Activated T-helper 17 cell treated with anti-CD3 and anti-CD28 coated beads, Interleukin-2, amount 50 U/mL, for 72 hours (primary cell): ENCODE measurements at regions not wholly inside any gene's neighbourhood (a gene's known extent, or its start where the extent isn't known, plus 50 kb on each side); places are given as distances from the start of the nearest gene placed in this dataset.

Experiments
- ATAC-seq: fragments of 150-1000 bp; cut with Tn5 transposase; replicated peaks from 2 replicates; pipeline ENCODE4 v1.10.0; 2021; ENCODE audit warnings: mild to moderate bottlenecking, moderate library complexity
- H3K27ac Mint-ChIP-seq: one replicate; pipeline ENCODE4 v1.8.0; 2022; ENCODE audit warnings: mixed read lengths
- H3K27me3 Mint-ChIP-seq: one replicate; pipeline ENCODE4 v1.8.0; 2022; ENCODE audit warnings: mixed read lengths
- H3K36me3 Mint-ChIP-seq: one replicate; pipeline ENCODE4 v1.8.0; 2022; ENCODE audit warnings: low read depth, mild to moderate bottlenecking, mixed read lengths
- H3K4me1 Mint-ChIP-seq: one replicate; pipeline ENCODE4 v1.8.0; 2022; ENCODE audit warnings: mixed read lengths
- H3K4me3 Mint-ChIP-seq: one replicate; pipeline ENCODE4 v1.8.0; 2022; ENCODE audit warnings: mild to moderate bottlenecking, mixed read lengths
- H3K9me3 Mint-ChIP-seq: one replicate; pipeline ENCODE4 v1.8.0; 2022; ENCODE audit warnings: mixed read lengths

DNA sequence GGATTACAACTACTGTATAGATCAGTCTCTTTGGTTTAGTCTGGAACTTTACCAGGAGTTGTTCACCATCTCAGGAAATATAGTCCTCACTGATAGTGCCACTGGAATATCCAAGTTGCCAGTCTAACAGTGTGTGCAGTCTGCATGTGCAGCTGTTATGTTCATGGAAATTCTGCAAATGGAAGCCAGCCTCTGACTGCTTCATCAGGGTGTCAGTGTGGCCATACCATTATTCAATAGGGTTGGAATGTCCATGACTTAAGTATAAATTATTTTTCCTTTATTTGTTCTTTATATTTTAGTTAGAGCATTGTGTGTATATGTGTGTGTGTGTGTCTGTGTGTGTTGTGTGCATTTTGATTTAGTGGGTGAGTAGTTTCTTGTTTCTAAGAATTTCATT, 51.8 kb downstream of the C11orf96 start:
- H3K36me3 Mint-ChIP-seq = no peaks in the 10 kb centered on the region
- no peak overlapping the region for H3K4me3 Mint-ChIP-seq
- peaks cover 10% of the 10 kb centered on the region for H3K27me3 Mint-ChIP-seq
- no peaks in the 10 kb centered on the region for H3K9me3 Mint-ChIP-seq
- H3K4me1 Mint-ChIP-seq = peaks cover 5% of the 10 kb centered on the region
- H3K27ac Mint-ChIP-seq = no peak overlapping the region
- no peak for ATAC-seq

DNA sequence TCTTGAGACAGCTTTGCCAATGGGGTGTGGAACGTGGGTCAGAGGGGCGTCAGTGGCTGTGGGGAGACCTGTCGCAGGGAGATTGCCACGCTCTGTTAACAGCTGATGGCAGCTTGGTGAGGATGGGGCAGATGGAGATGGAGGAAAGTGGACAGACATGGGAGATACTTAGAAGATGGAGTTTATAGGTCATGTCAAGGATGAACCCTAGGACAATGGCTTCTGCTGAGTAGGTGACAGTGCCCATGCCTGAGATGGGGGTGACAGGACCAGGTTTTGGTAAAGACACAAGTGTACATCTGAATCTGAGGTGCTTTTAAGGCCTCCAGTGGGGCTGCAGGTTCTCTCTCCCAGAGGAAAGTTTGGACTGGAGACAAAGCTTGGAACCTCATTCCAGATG, 51.5 kb upstream of the ACCSL start:
- no peak overlapping the region for H3K27ac Mint-ChIP-seq
- ATAC-seq = no peak
- H3K4me1 Mint-ChIP-seq = peaks cover 5% of the 10 kb centered on the region
- no peaks in the 10 kb centered on the region for H3K9me3 Mint-ChIP-seq
- H3K27me3 Mint-ChIP-seq = peaks cover 10% of the 10 kb centered on the region
- H3K4me3 Mint-ChIP-seq = no peak overlapping the region
- H3K36me3 Mint-ChIP-seq = no peaks in the 10 kb centered on the region

DNA sequence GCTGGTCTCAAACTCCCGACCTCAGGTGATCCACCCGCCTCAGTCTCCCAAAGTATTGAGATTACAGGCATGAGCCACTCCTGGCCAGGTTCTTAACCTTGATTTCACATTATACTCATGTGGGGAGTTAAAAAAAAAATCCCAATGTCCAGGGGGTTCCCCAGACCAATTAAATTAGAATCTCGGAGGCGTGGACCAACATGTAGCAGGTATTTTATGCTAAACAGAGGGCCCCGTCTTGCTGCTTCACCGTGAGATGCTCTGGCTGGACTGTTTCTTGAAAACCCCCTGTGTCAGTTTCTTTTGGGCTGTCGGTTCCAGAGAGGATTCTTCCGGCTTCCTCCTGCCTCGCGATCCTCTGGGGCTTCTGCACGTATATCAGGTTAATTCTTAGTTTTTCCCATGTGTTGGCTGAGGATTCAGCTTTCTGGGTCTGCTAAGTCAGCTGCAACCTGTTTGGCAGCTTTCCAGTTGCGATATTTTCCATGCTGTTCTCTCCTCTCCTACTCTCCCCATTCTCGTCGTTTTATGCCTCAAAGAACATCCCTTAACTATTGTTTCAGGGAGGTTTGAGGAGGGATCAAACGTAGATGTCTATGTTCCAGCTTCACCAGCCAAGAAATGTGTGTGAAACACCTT, 50.6 kb upstream of the ACCSL start:
- Mint-ChIP-seq H3K27ac (no peak overlapping the region), H3K9me3 (no peaks in the 10 kb centered on the region), H3K36me3 (no peaks in the 10 kb centered on the region), H3K27me3 (peaks cover 10% of the 10 kb centered on the region), H3K4me3 (no peak overlapping the region), H3K4me1 (peaks cover 5% of the 10 kb centered on the region)
- peak; percentile 44 for ATAC-seq
